ENCODE measurements at regions not wholly inside any gene's neighbourhood (a gene's known extent, or its start where the extent isn't known, plus 50 kb on each side); places are given as distances from the start of the nearest gene placed in this dataset.

- DNase-seq: no peak
These were observed 900.7 kb downstream of the SOCS6 start for GRCh38 chr18:71189581-71189980.

- no peak for DNase-seq
These were observed 879.8 kb downstream of the SOCS6 start for GRCh38 chr18:71168557-71169145.

GRCh38 chr18:71136487-71136886 is 847.6 kb downstream of the SOCS6 start:
- no peak for DNase-seq

- no peak for DNase-seq
These were observed 845.3 kb downstream of the SOCS6 start for GRCh38 chr18:71134122-71134521.

GRCh38 chr18:71131918-71132317 is 843.1 kb downstream of the SOCS6 start:
- DNase-seq: no peak

GRCh38 chr18:71130351-71130750 is 841.5 kb downstream of the SOCS6 start:
- no peak for DNase-seq

- DNase-seq: no peak
These were observed 836.7 kb downstream of the SOCS6 start for GRCh38 chr18:71125581-71125980.

- DNase-seq: no peak
These were observed 827.7 kb downstream of the SOCS6 start for GRCh38 chr18:71116535-71116934.

GRCh38 chr18:71115261-71115660 is 826.4 kb downstream of the SOCS6 start:
- DNase-seq: no peak

- DNase-seq: no peak
These were observed 825.8 kb downstream of the SOCS6 start for GRCh38 chr18:71114550-71115210.

- DNase-seq: no peak
These were observed 818.4 kb downstream of the SOCS6 start for GRCh38 chr18:71107244-71107643.

- DNase-seq: no peak
These were observed 817.9 kb downstream of the SOCS6 start for GRCh38 chr18:71106701-71107100.

GRCh38 chr18:71105994-71106546 is 817.2 kb downstream of the SOCS6 start:
- no peak for DNase-seq

- no peak for DNase-seq
These were observed 816.4 kb downstream of the SOCS6 start for GRCh38 chr18:71105078-71105819.

GRCh38 chr18:71079606-71080005 is 790.8 kb downstream of the SOCS6 start:
- no peak for DNase-seq

- no peak for DNase-seq
These were observed 788.6 kb downstream of the SOCS6 start for GRCh38 chr18:71077451-71077850.

- no peak for DNase-seq
These were observed 786.3 kb downstream of the SOCS6 start for GRCh38 chr18:71075147-71075546.

- no peak for DNase-seq
These were observed 779.5 kb downstream of the SOCS6 start for GRCh38 chr18:71068338-71068737.

- DNase-seq: no peak
These were observed 761.0 kb downstream of the SOCS6 start for GRCh38 chr18:71049893-71050292.

GRCh38 chr18:71047882-71048281 is 759.0 kb downstream of the SOCS6 start:
- DNase-seq: no peak

GRCh38 chr18:71045331-71046065 is 756.7 kb downstream of the SOCS6 start:
- no peak for DNase-seq

- DNase-seq: no peak
These were observed 751.3 kb downstream of the SOCS6 start for GRCh38 chr18:71040161-71040560.

GRCh38 chr18:71038196-71038595 is 749.4 kb downstream of the SOCS6 start:
- no peak for DNase-seq

Data from activated CD4-positive, CD25-positive, alpha-beta regulatory T cell (primary cell).